Hepatocyte (in vitro differentiated cells): ENCODE measurements at regions not wholly inside any gene's neighbourhood (a gene's known extent, or its start where the extent isn't known, plus 50 kb on each side); places are given as distances from the start of the nearest gene placed in this dataset.

Experiments used
- DNase-seq: peaks from one replicate; pipeline ENCODE4 v3.0.0-alpha.2; 2016; ENCODE audit warnings: low spot score
- H2AFZ ChIP-seq: fragments of 200-600 bp; sonication (generic); 2 replicates; pipeline ENCODE4 v1.6.0; 2016; ENCODE audit warnings: antibody characterized with exemption, mild to moderate bottlenecking
- H3K27ac ChIP-seq: fragments of 200-600 bp; sonication (generic); 2 replicates; pipeline ENCODE4 v1.5.1; 2016; ENCODE audit warnings: mild to moderate bottlenecking
- H3K27me3 ChIP-seq: fragments of 200-600 bp; sonication (generic); 2 replicates; pipeline ENCODE4 v1.6.1; 2016
- H3K36me3 ChIP-seq: fragments of 200-600 bp; sonication (generic); replicated peaks from 2 replicates; pipeline ENCODE4 v1.5.1; 2016; ENCODE audit warnings: low read depth; ENCODE audit not compliant: insufficient read depth
- H3K4me1 ChIP-seq: fragments of 200-600 bp; sonication (generic); 2 replicates; pipeline ENCODE4 v1.5.1; 2016; ENCODE audit warnings: mild to moderate bottlenecking, moderate library complexity; ENCODE audit not compliant: insufficient read depth
- H3K4me2 ChIP-seq: fragments of 200-600 bp; sonication (generic); 2 replicates; pipeline ENCODE4 v1.6.0; 2016
- H3K4me3 ChIP-seq: fragments of 200-600 bp; sonication (generic); 2 replicates; pipeline ENCODE4 v1.5.1; 2016; ENCODE audit warnings: mild to moderate bottlenecking
- H3K79me2 ChIP-seq: fragments of 200-600 bp; sonication (generic); 2 replicates; pipeline ENCODE4 v1.6.0; 2017; ENCODE audit warnings: mild to moderate bottlenecking
- H3K9me2 ChIP-seq: fragments of 200-600 bp; sonication (generic); replicated peaks from 2 replicates; pipeline ENCODE4 v1.6.0; 2017; ENCODE audit warnings: mild to moderate bottlenecking; ENCODE audit not compliant: insufficient read depth
- H3K9me3 ChIP-seq: fragments of 200-600 bp; sonication (generic); 2 replicates; pipeline ENCODE4 v1.5.1; 2016; ENCODE audit warnings: low read depth, mild to moderate bottlenecking
- H4K20me1 ChIP-seq: fragments of 200-600 bp; sonication (generic); 2 replicates; pipeline ENCODE4 v1.6.0; 2016; ENCODE audit warnings: mild to moderate bottlenecking; ENCODE audit not compliant: insufficient read depth, poor library complexity, severe bottlenecking
- EZH2 ChIP-seq: fragments of 200-600 bp; sonication (generic); IDR thresholded peaks from 2 replicates; pipeline ENCODE4 v1.6.1; 2016; ENCODE audit warnings: antibody characterized with exemption, mild to moderate bottlenecking, borderline replicate concordance
- EZH2phosphoT487 ChIP-seq: fragments of 200-600 bp; sonication (generic); IDR thresholded peaks from one replicate; pipeline ENCODE4 v1.6.1; 2018; ENCODE audit warnings: antibody characterized with exemption, mild to moderate bottlenecking, low read depth, moderate library complexity; ENCODE audit not compliant: unreplicated experiment, severe bottlenecking
- WGBS: methylation state at CpG from one replicate; pipeline ENCODE4 v1.1.6; 2016; ENCODE audit warnings: low lambda C conversion rate; ENCODE audit errors: missing lambda C conversion rate; 5-methylcytosine and 5-hydroxymethylcytosine counted together
- TF ChIP-seq, protein P1 (sequence below): fragments of 200-600 bp; sonication (generic); IDR thresholded peaks from 2 replicates; pipeline ENCODE4 v1.5.1; 2016; ENCODE audit warnings: antibody characterized with exemption, mild to moderate bottlenecking; ENCODE audit not compliant: poor library complexity

DNA sequence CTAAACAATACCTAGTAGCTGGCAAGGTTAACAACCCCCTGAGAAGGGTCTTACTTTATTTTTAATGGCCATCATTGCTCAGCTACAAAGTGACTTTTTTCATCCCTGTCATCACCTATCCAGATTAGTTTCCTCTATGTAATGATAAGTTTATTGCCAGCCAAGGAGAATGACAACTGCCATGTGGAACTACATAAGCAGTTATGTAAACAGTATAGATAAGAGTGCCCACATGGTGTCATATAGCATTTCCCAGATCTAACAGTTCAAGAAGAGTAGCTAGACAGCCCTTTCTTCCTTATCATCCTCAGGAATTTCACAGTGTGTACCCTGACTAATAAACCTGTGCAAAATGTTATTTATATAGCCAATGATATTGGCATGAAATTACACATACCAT is 240.2 kb upstream of the PIK3C3 start:
- H3K27me3 ChIP-seq = peaks cover 9% of the 10 kb centered on the region
- no peak overlapping the region for H3K27ac ChIP-seq
- no peaks in the 10 kb centered on the region for H3K79me2 ChIP-seq
- no peaks in the 10 kb centered on the region for H4K20me1 ChIP-seq
- H3K9me3 ChIP-seq = no peaks in the 10 kb centered on the region
- H3K36me3 ChIP-seq = no peaks in the 10 kb centered on the region
- H3K9me2 ChIP-seq = no peaks in the 10 kb centered on the region
- no peak overlapping the region for H3K4me3 ChIP-seq
- no peaks in the 10 kb centered on the region for H3K4me1 ChIP-seq
- no peak overlapping the region for H2AFZ ChIP-seq
- DNase-seq = peak; percentile 14
- TF ChIP-seq EZH2phosphoT487 = no peak
- TF ChIP-seq, protein P1, sequence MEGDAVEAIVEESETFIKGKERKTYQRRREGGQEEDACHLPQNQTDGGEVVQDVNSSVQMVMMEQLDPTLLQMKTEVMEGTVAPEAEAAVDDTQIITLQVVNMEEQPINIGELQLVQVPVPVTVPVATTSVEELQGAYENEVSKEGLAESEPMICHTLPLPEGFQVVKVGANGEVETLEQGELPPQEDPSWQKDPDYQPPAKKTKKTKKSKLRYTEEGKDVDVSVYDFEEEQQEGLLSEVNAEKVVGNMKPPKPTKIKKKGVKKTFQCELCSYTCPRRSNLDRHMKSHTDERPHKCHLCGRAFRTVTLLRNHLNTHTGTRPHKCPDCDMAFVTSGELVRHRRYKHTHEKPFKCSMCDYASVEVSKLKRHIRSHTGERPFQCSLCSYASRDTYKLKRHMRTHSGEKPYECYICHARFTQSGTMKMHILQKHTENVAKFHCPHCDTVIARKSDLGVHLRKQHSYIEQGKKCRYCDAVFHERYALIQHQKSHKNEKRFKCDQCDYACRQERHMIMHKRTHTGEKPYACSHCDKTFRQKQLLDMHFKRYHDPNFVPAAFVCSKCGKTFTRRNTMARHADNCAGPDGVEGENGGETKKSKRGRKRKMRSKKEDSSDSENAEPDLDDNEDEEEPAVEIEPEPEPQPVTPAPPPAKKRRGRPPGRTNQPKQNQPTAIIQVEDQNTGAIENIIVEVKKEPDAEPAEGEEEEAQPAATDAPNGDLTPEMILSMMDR = no peak
- no peak for TF ChIP-seq EZH2
- no peak overlapping the region for H3K4me2 ChIP-seq

DNA sequence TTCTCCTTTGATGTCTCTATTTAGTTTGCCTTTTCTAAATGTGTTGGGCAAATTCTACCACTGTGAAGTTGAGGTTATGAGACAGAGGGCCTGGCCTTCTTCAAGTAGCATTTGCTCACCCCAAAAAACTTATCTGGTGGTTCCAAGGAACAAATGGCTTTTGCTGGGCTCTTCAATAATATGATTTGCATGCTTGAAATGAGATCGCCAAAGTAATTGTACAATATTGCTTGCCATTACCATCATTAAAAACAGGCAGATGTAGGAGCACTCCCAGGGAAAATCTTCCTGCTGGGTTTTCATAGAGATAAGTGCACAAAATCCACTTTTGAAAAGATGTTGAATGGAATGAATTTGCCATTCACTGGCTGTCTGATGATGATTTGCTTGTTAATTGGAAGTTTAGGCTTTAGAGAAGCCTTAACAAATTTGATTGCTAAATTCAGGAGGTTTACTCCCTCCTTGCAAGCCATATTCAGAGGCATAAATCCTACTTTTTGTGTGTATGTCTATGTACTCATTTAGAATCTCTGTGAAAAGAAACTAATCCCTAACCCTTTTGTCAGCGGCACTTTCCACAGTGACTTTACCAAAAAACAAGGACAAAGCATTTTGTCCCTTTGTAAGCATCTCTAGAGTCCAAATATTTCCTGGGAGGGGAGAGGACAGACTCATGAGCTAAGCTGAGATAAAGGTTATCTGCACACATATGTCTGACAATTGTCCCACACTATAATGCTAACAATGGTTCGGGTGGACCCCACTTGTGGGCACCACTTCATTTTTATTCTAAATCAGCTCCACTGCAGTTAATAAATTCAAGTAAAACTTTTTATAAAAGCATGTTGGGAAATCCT is 240.8 kb upstream of the PIK3C3 start:
- H4K20me1 ChIP-seq = no peaks in the 10 kb centered on the region
- 52% methylated on average over 3 of the region's 3 CpGs for WGBS
- no peaks in the 10 kb centered on the region for H3K36me3 ChIP-seq
- no peak for DNase-seq
- H3K4me2 ChIP-seq = no peak overlapping the region
- no peak overlapping the region for H3K4me3 ChIP-seq
- TF ChIP-seq, protein P1 = no peak
- no peak for TF ChIP-seq EZH2phosphoT487
- no peak for TF ChIP-seq EZH2
- peaks cover 9% of the 10 kb centered on the region for H3K27me3 ChIP-seq
- no peak overlapping the region for H2AFZ ChIP-seq
- no peaks in the 10 kb centered on the region for H3K9me3 ChIP-seq
- no peaks in the 10 kb centered on the region for H3K79me2 ChIP-seq
- no peak overlapping the region for H3K27ac ChIP-seq
- no peaks in the 10 kb centered on the region for H3K4me1 ChIP-seq
- H3K9me2 ChIP-seq = no peaks in the 10 kb centered on the region

DNA sequence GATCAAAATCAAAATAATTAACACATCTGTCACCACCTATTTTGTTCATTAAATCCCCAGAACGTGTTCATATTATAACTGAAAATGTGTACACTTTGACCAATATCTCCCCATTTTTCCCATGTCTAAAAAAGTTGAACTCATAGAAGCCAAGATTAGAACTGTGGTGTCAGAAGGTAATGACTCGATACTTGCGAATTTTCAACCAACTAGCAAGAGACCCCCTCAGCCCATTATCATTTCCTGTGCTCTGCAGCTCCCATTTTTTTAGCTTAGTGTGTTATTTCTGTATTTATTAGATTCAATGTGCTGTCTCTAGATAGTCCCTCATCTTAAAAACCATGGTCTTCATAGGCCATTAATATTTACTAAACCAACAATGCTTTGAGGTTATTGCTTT is 248.7 kb upstream of the PIK3C3 start:
- Histone ChIP-seq H3K36me3 (no peaks in the 10 kb centered on the region), H3K4me3 (no peak overlapping the region), H3K79me2 (no peaks in the 10 kb centered on the region), H3K27ac (no peak overlapping the region), H3K9me3 (no peaks in the 10 kb centered on the region), H3K4me2 (no peak overlapping the region), H3K4me1 (no peaks in the 10 kb centered on the region), H4K20me1 (no peaks in the 10 kb centered on the region), H2AFZ (no peak overlapping the region), H3K9me2 (no peaks in the 10 kb centered on the region), H3K27me3 (peaks cover 4% of the 10 kb centered on the region)
- TF ChIP-seq EZH2phosphoT487 (no peak), EZH2 (no peak)
- TF ChIP-seq, protein P1 = no peak
- 91% methylated on average over 3 of the region's 3 CpGs for WGBS
- no peak for DNase-seq
